Common myeloid progenitor, CD34-positive (primary cell): ENCODE measurements at regions not wholly inside any gene's neighbourhood (a gene's known extent, or its start where the extent isn't known, plus 50 kb on each side); places are given as distances from the start of the nearest gene placed in this dataset.
"Not testable (repeated sequence)": the region's sequence is repeated elsewhere in the genome, so short reads cannot be mapped to it uniquely, and the experiment has no call there.

Experiments
- CTCF ChIA-PET: fragments of 350-600 bp; sonication (Branson Sonifier 250); formaldehyde crosslinking; loops from one replicate; lab custom pipeline; 2021; ENCODE audit warnings: antibody characterized with exemption; lab: Charles Lee
- POLR2A ChIA-PET: fragments of 350-600 bp; sonication (Branson Sonifier 250); formaldehyde crosslinking; loops from one replicate; lab custom pipeline; 2021; ENCODE audit warnings: antibody characterized with exemption; lab: Charles Lee
- DNase-seq, 3 donors: peaks; one replicate each; pipeline versions ENCODE4 v3.0.0 to v3.0.0-alpha.2; 2013
- H3K27ac ChIP-seq, 2 experiments: 1 replicate in 1 of 2; 2 replicates in 1 of 2; pipeline ENCODE4 v1.7.0; 2013; ENCODE audit warnings: inconsistent platforms in 2 of 2, low read length in 2 of 2, mild to moderate bottlenecking in 2 of 2, low read depth in 1 of 2, moderate library complexity in 1 of 2; ENCODE audit not compliant: severe bottlenecking in 2 of 2, insufficient read depth in 1 of 2, poor library complexity in 1 of 2
- H3K27me3 ChIP-seq, 5 experiments: replicated peaks in 2 of 5; 1 replicate in 3 of 5; 2 replicates in 2 of 5; pipeline versions ENCODE4 v1.6.1 to v1.7.0; 2013; ENCODE audit warnings: low read length in 4 of 5, mild to moderate bottlenecking in 2 of 5, moderate library complexity in 2 of 5, inconsistent platforms in 1 of 5; ENCODE audit not compliant: insufficient read depth in 5 of 5, control insufficient read depth in 4 of 5
- H3K36me3 ChIP-seq, 4 experiments: 1 replicate in 2 of 4; 2 replicates in 2 of 4; pipeline versions ENCODE4 v1.6.1 to v1.7.0; 2013; ENCODE audit warnings: low read length in 3 of 4, control low read depth in 1 of 4, mild to moderate bottlenecking in 1 of 4; ENCODE audit not compliant: control insufficient read depth in 4 of 4, insufficient read depth in 4 of 4
- H3K4me1 ChIP-seq, 4 experiments: 1 replicate in 3 of 4; 2 replicates in 1 of 4; pipeline versions ENCODE4 v1.6.1 to v1.7.1; 2013; ENCODE audit warnings: low read length in 3 of 4, mild to moderate bottlenecking in 3 of 4, control low read depth in 1 of 4, inconsistent platforms in 1 of 4, moderate library complexity in 1 of 4; ENCODE audit not compliant: control insufficient read depth in 4 of 4, insufficient read depth in 4 of 4; ENCODE audit errors: control extremely low read depth in 1 of 4
- H3K4me3 ChIP-seq, 7 experiments: 1 replicate in 4 of 7; 2 replicates in 3 of 7; pipeline versions ENCODE4 v1.5.1 to v1.7.0; 2013; ENCODE audit warnings: mild to moderate bottlenecking in 7 of 7, low read length in 6 of 7, moderate library complexity in 6 of 7, inconsistent platforms in 2 of 7, low read depth in 2 of 7, control low read depth in 1 of 7; ENCODE audit not compliant: insufficient read depth in 4 of 7, control insufficient read depth in 1 of 7; ENCODE audit errors: extremely low read depth in 1 of 7
- H3K9me3 ChIP-seq, 5 experiments: 1 replicate in 4 of 5; 2 replicates in 1 of 5; pipeline versions ENCODE4 v1.6.1 to v1.7.1; 2013; ENCODE audit warnings: low read length in 4 of 5, mild to moderate bottlenecking in 2 of 5, inconsistent platforms in 1 of 5, low read depth in 1 of 5, moderate library complexity in 1 of 5; ENCODE audit not compliant: control insufficient read depth in 4 of 5, insufficient read depth in 2 of 5; ENCODE audit errors: control extremely low read depth in 1 of 5
- WGBS: methylation state at CpG from one replicate; pipeline ENCODE4 v1.1.5; 2013; ENCODE audit not compliant: insufficient coverage; 5-methylcytosine and 5-hydroxymethylcytosine counted together

- DNase-seq, result no peak
- CTCF ChIA-PET, result no interaction called here
Observed at GRCh38 chr7:109637428-109637990, 1067.8 kb downstream of the DNAJB9 start.

GRCh38 chr7:109638321-109638720 lies 1068.6 kb downstream of the DNAJB9 start:
- WGBS, result 70% methylated on average over 2 of the region's 2 CpGs
- Histone ChIP-seq H3K9me3 (no peaks in the 10 kb centered on the region), H3K4me3 (no peak overlapping the region), H3K36me3 (no peaks in the 10 kb centered on the region), H3K27ac (no peak overlapping the region), H3K4me1 (no peaks in the 10 kb centered on the region), H3K27me3 (no peaks in the 10 kb centered on the region)
- no peak for DNase-seq
- ChIA-PET POLR2A (no interaction called here), CTCF (no interaction called here)

More at GRCh38 chr7:109637428-109637990, 1067.8 kb downstream of the DNAJB9 start:
- no peaks in the 10 kb centered on the region for H3K9me3 ChIP-seq
- WGBS, result 80% methylated on average over 1 of the region's 4 CpGs
- no peaks in the 10 kb centered on the region for H3K27me3 ChIP-seq
- H3K36me3 ChIP-seq, result no peaks in the 10 kb centered on the region
- H3K4me3 ChIP-seq, result no peak overlapping the region
- H3K4me1 ChIP-seq, result no peaks in the 10 kb centered on the region
- H3K27ac ChIP-seq, result no peak overlapping the region
- POLR2A ChIA-PET, result no interaction called here

- Histone ChIP-seq H3K27me3 (no peaks in the 10 kb centered on the region), H3K27ac (no peak overlapping the region), H3K36me3 (no peaks in the 10 kb centered on the region), H3K4me3 (no peak overlapping the region), H3K9me3 (no peaks in the 10 kb centered on the region), H3K4me1 (no peaks in the 10 kb centered on the region)
- CTCF ChIA-PET, result no interaction called here
- DNase-seq, result no peak
- POLR2A ChIA-PET, result no interaction called here
Observed at GRCh38 chr7:109639561-109639960, 1069.9 kb downstream of the DNAJB9 start.

- ChIA-PET CTCF (no interaction called here), POLR2A (no interaction called here)
- Histone ChIP-seq H3K9me3 (no peaks in the 10 kb centered on the region), H3K27ac (no peak overlapping the region), H3K4me1 (no peaks in the 10 kb centered on the region), H3K36me3 (no peaks in the 10 kb centered on the region), H3K27me3 (no peaks in the 10 kb centered on the region), H3K4me3 (no peak overlapping the region)
- DNase-seq, result no peak
- WGBS, result 100% methylated on average over 4 of the region's 7 CpGs
Observed at GRCh38 chr7:109641445-109641844, 1071.8 kb downstream of the DNAJB9 start.

- Histone ChIP-seq H3K4me3 (no peak overlapping the region), H3K27me3 (no peaks in the 10 kb centered on the region), H3K4me1 (no peaks in the 10 kb centered on the region), H3K27ac (no peak overlapping the region), H3K36me3 (no peaks in the 10 kb centered on the region), H3K9me3 (no peaks in the 10 kb centered on the region)
- no peak for DNase-seq
- ChIA-PET CTCF (no interaction called here), POLR2A (no interaction called here)
- WGBS, result 92% methylated on average over 5 of the region's 7 CpGs
Observed at GRCh38 chr7:109646124-109646523, 1076.5 kb downstream of the DNAJB9 start.

- H3K36me3 ChIP-seq, H3K9me3 ChIP-seq, H3K4me3 ChIP-seq, CTCF ChIA-PET, H3K4me1 ChIP-seq, DNase-seq, POLR2A ChIA-PET, H3K27me3 ChIP-seq, H3K27ac ChIP-seq: not testable (repeated sequence)
- 88% methylated on average over 5 of the region's 5 CpGs for WGBS
Observed at GRCh38 chr7:109646594-109646993, 1076.9 kb downstream of the DNAJB9 start.

- CTCF ChIA-PET, H3K9me3 ChIP-seq, H3K36me3 ChIP-seq, H3K27me3 ChIP-seq, H3K4me3 ChIP-seq, POLR2A ChIA-PET, H3K4me1 ChIP-seq, H3K27ac ChIP-seq, DNase-seq: not testable (repeated sequence)
- WGBS, result 83% methylated on average over 1 of the region's 3 CpGs
Observed at GRCh38 chr7:109647263-109647662, 1077.6 kb downstream of the DNAJB9 start.
